HG03378 (cell line): ENCODE measurements at regions not wholly inside any gene's neighbourhood (a gene's known extent, or its start where the extent isn't known, plus 50 kb on each side); places are given as distances from the start of the nearest gene placed in this dataset.

ENCODE experiments used
- ATAC-seq: cut with Tn5 transposase; IDR thresholded peaks from one replicate; pipeline ENCODE4 v1.9.1; 2021; ENCODE audit warnings: mild to moderate bottlenecking, moderate library complexity; ENCODE audit not compliant: unreplicated experiment

- no peak for ATAC-seq
These were observed 332.5 kb downstream of the CD83 start for GRCh38 chr6:14450133-14450504.

GRCh38 chr6:14450578-14450977 is 333.0 kb downstream of the CD83 start:
- no peak for ATAC-seq

GRCh38 chr6:14451594-14452374 is 334.2 kb downstream of the CD83 start:
- ATAC-seq: no peak

- no peak for ATAC-seq
These were observed 335.3 kb downstream of the CD83 start for GRCh38 chr6:14452567-14453527.

- ATAC-seq: no peak
These were observed 336.3 kb downstream of the CD83 start for GRCh38 chr6:14453712-14454472.

- ATAC-seq: no peak
These were observed 336.9 kb downstream of the CD83 start for GRCh38 chr6:14454473-14454775.

- ATAC-seq: no peak
These were observed 337.9 kb downstream of the CD83 start for GRCh38 chr6:14455427-14455826.

- ATAC-seq: no peak
These were observed 338.5 kb downstream of the CD83 start for GRCh38 chr6:14455876-14456648.

GRCh38 chr6:14456941-14457340 is 339.4 kb downstream of the CD83 start:
- ATAC-seq: no peak

GRCh38 chr6:14458669-14459266 is 341.2 kb downstream of the CD83 start:
- no peak for ATAC-seq

- ATAC-seq: no peak
These were observed 341.7 kb downstream of the CD83 start for GRCh38 chr6:14459315-14459714.

GRCh38 chr6:14460556-14460955 is 343.0 kb downstream of the CD83 start:
- ATAC-seq: no peak

GRCh38 chr6:14462135-14462534 is 344.6 kb downstream of the CD83 start:
- no peak for ATAC-seq

- ATAC-seq: no peak
These were observed 345.0 kb downstream of the CD83 start for GRCh38 chr6:14462566-14462965.

GRCh38 chr6:14463110-14463509 is 345.5 kb downstream of the CD83 start:
- ATAC-seq: no peak

- no peak for ATAC-seq
These were observed 346.5 kb downstream of the CD83 start for GRCh38 chr6:14464055-14464454.

GRCh38 chr6:14464716-14465115 is 347.1 kb downstream of the CD83 start:
- no peak for ATAC-seq

- ATAC-seq: no peak
These were observed 348.7 kb downstream of the CD83 start for GRCh38 chr6:14466278-14466677.

- no peak for ATAC-seq
These were observed 350.0 kb downstream of the CD83 start for GRCh38 chr6:14467591-14467990.

GRCh38 chr6:14468647-14469321 is 351.2 kb downstream of the CD83 start:
- ATAC-seq: no peak
